T-helper 2 cell (primary cell): ENCODE measurements at regions not wholly inside any gene's neighbourhood (a gene's known extent, or its start where the extent isn't known, plus 50 kb on each side); places are given as distances from the start of the nearest gene placed in this dataset.
A peak's percentile ranks its signal among the peaks of the same experiment; 100 is the strongest.

Experiments
- DNase-seq, 5 experiments: peaks; one replicate each; pipeline versions ENCODE4 v3.0.0 to v3.0.0-alpha.2; 2012 to 2022

- DNase-seq, result no peak
Observed at GRCh38 chr2:199707593-199708185, 143.3 kb downstream of the FTCDNL1 start.

GRCh38 chr2:199705538-199705937 lies 145.5 kb downstream of the FTCDNL1 start:
- DNase-seq, result peak in 1 of 5 experiments; percentile 89

DNA sequence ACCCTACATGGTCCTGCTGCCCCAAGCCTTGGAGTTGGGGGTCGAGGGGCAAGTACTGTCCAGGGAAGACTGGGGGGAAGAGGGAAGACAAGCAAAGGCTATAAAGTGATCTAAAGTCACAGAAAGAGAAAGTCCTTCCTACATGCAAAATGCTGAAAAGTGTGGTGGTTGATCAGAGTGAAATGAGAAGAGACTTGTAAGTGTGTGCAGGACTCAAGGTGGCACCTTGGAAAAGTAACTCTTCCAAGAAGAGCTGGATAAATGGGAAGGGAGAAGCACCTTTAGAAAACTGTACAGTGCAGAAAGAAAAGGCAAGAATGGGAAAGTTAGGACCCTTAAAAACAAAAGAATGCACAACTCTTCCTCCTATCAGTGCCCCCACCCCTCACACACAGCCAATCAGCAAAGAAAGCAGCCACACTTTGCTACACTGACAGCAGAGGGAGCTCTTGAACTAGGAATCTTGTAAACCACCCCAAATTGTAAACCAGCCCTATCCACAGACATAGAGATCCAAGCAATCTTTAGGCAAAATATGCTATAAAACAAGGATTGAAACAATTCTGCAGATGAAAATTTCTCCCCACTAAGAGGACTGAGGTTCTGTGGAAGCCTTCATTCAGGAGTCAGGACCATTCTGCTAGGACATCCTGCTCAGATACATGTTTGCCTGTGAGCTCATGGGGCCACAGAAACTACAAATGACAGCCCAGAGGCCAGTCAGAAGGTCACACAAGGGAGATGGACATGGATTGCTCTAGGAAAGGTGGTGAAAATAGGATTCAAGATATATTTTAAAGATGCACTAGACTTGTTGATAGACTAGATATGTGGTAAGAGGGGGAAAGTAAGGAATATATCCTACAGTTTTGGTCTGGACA lies 146.4 kb downstream of the FTCDNL1 start:
- DNase-seq, result peak in 1 of 5 experiments; percentile 49

DNA sequence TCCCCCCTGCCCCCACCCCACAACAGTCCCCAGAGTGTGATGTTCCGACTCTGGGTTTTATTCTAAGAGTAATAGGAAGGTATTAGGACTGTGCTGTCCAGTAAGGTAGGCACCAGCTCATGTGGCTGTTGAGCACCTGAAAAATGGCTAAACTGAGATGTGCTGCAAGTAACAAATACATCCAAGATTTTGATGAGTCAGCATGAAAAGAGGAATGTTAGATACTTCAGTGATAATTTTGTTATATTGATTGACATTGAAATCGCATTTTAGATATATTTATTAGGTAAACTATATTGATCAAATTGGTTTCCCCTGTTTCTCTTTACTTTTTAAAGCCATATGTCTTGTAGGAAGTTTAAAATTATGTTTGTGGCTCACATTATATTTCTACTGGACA lies 147.8 kb downstream of the FTCDNL1 start:
- DNase-seq, result no peak

DNA sequence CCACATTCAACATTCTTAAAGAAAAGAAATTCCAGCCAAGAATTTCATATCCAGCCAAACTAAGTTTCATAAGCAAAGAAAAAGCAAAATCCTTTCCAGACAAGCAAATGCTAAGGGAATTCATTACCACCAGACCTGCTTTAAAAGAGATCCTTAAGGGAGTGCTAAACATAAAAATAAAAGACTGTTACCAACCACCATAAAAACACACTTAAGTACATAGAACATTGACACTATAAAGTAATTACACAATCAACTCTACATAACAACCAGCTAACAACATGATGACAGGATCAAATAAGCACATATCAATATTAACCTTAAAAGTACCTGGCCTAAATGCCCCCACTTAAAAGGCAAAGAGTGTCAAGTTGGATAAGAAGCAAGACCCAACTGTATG lies 153.5 kb downstream of the FTCDNL1 start:
- DNase-seq, result no peak

- DNase-seq, result no peak
Observed at GRCh38 chr2:199696048-199696447, 154.9 kb downstream of the FTCDNL1 start.

GRCh38 chr2:199693861-199694260 lies 157.1 kb downstream of the FTCDNL1 start:
- no peak for DNase-seq

DNA sequence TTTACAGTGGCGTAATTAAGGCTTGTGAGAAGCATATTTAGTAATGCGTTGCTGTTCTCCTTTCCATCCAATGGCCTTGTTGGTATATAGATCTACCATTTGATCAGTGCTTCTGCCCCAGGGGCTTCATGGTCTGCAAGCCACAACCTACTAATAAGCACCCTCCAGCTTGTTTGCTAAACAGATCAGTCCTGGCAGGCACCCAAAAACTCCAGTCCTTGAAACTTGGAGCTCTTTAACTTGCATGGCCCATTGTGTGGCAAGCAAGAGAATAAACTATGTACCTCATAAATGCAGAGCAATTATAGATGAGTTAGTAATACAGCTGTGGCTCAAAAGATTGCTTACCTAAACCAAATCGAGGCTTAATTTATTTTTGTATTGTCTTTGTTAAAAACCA lies 158.5 kb downstream of the FTCDNL1 start:
- no peak for DNase-seq

DNA sequence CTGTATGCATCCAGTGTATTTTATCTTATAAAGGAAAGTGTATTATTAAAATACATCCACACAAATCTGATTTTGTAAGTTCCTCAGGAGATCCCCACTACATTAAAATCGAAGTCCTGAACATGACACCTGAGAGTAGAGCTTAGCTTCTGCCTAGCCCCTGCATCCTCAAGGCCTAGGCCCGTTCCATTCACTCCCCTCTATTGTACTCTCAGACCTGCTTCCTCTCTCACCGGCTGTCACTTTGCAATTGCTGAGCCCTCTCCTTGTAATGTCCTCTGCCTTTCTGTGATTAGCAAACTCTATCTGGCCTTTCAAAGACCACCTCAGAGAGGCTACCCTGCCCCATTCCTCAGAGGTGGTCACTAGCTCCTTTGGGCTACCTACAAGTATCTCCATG lies 160.8 kb downstream of the FTCDNL1 start:
- no peak for DNase-seq

- DNase-seq, result peak in 1 of 5 experiments; percentile 17
Observed at GRCh38 chr2:199685669-199686068, 165.3 kb downstream of the FTCDNL1 start.

DNA sequence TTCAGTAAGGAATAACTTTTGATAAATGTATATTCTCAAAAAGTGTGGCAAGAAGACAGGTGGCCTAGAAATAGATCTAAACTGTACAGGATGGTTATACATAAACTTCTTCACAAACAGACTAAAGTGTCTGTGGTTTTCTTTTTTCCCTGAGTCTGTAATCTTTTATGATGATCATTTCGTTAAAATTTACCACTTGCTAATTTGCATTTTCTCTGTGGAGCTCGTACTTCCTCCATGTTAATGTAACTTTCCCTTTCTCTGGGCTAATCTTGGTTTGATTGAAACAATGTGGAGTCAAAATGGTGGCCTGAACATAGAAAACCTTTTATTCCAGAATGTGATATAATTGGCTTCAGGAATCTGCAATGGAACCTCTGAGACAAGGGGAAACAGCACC lies 166.2 kb downstream of the FTCDNL1 start:
- DNase-seq, result no peak

- DNase-seq, result no peak
Observed at GRCh38 chr2:199684168-199684567, 166.8 kb downstream of the FTCDNL1 start.

DNA sequence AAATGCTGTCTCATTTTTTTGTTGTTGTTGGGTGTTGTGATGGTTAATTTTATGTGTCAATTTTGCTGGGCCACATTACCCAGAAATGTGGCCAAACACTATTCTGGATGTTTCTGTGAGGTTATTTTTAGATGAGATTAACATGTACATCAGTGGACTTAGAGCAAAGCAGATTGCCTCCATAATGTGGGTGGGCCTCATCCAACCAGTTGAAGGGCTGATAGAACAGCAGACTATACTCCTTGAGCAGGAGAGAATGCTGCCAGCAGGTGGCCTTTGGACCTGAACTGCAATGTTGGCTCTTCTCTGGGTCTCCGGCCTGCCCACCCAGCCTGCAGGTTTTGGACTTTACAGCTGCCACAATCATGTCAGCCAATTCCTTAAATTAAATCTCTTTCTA lies 169.0 kb downstream of the FTCDNL1 start:
- no peak for DNase-seq

DNA sequence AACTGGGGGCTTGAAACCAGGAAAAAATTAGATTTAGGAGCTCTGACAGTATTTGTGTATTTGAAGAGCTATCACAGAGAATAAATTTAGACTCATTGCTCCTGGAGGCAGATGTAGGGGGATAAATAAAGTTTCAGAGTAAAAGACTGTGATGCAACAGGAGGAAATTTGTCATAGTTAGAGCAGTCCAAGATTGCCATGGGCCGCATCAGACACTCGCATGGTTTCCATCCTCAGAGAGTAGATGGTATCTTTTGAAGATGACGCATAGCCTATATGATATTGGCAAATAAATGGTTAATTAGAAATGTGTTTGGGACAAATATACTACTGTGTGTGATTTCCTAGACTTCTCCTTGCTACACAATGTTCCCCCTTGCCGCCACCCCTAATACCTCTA lies 170.5 kb downstream of the FTCDNL1 start:
- no peak for DNase-seq

DNA sequence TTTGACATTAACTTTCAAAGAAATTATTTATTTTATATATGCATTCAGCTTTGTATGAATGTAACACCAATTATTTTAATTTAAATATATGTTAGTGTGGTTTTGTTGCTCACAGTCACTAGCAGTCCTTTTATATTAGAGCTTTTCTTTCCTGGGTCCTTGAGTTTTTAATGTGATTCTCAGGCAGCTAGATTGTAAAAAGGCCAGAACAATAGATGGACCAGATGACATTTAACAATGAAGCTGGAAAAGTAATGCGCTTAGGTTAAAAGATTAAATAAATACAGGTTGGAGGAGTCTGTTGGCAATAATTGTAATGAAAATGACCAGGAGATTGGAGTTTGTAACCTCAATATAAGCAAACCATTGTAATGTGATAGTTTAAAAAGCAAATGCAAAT lies 171.1 kb downstream of the FTCDNL1 start:
- DNase-seq, result no peak

GRCh38 chr2:199677881-199678280 lies 173.1 kb downstream of the FTCDNL1 start:
- DNase-seq, result no peak

GRCh38 chr2:199668645-199669044 lies 182.3 kb downstream of the FTCDNL1 start:
- DNase-seq, result no peak

DNA sequence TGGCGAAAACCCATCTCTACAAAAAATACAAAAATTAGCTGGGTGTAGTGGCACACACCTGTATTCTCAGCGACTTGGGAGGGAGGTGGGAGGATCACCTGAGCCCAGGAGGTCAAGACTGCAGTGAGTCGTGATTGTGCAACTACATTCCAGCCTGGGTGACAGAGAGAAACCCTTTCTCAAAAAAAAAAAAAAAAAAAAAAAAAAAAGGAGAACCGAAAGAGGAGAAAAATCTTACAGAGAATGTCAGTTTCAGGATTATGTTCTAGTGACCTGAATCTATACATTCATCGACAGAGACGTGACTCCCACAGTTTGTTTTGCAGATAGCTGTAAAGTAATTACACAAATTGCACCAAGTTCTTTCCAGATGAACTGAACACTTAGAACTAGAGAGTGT lies 187.8 kb downstream of the FTCDNL1 start:
- no peak for DNase-seq

- DNase-seq, result no peak
Observed at GRCh38 chr2:199662255-199662654, 188.7 kb downstream of the FTCDNL1 start.

DNA sequence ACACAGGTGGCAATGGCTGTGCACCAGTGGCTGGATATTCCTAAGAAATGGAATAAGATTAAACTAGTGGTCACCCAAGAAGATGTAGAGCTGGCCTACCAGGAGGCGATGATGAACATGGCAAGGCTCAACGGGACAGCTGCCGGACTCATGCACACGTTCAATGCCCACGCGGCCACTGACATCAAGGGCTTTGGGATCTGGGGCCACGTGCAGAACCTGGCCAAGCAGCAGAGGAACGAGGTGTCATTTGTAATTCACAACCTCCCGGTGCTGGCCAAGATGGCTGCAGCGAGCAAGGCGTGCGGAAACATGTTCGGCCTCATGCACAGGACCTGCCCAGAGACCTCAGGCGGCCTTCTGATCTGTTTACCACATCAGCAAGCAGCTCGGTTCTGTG lies 190.8 kb downstream of the FTCDNL1 start:
- no peak for DNase-seq

- peak in 1 of 5 experiments; percentile 49 for DNase-seq
Observed at GRCh38 chr2:199659207-199659606, 191.8 kb downstream of the FTCDNL1 start.

GRCh38 chr2:199646439-199646838 lies 188.7 kb upstream of the SATB2 start:
- DNase-seq, result no peak

DNA sequence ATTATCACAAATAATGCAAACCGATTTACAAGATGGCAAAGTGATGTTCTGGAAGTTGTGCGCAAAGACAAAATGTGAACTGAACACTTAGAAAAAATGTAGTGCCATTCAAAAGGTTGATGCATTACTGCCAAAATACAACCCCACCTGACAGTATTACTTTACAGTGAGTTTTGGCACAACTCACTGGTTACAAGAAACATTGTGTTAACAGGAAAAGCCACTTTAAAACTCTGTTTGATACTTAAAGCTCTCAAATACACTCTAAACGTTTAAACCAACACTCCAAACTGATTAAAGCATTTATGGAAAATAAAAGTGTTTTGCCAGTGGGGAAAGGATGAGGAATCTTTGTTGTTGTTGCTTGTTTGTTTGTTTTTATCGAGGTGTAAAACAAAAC lies 173.4 kb upstream of the SATB2 start:
- no peak for DNase-seq

- DNase-seq, result no peak
Observed at GRCh38 chr2:199629301-199629700, 171.6 kb upstream of the SATB2 start.
